Gastroesophageal sphincter (tissue), 4 donors: ENCODE measurements at regions not wholly inside any gene's neighbourhood (a gene's known extent, or its start where the extent isn't known, plus 50 kb on each side); places are given as distances from the start of the nearest gene placed in this dataset.

Source experiments
- ATAC-seq: fragments of 150-250 bp; one replicate; pipeline ENCODE4 v1.9.1; 2016; ENCODE audit warnings: mild to moderate bottlenecking, moderate library complexity
- H3K27ac ChIP-seq, 4 donors: fragments of 200-600 bp; sonication (generic) in 3 of 4; 1 replicate in 3 of 4; 2 replicates in 1 of 4; pipeline ENCODE4 v1.5.1; 2016 to 2019
- H3K27me3 ChIP-seq: fragments of 200-600 bp; sonication (generic); one replicate; pipeline ENCODE4 v1.5.1; 2019
- H3K36me3 ChIP-seq, 2 donors: fragments of 200-600 bp; sonication (generic); one replicate each; pipeline ENCODE4 v1.5.1; 2019; ENCODE audit warnings: control low read depth in 1 of 2
- H3K4me1 ChIP-seq, 3 donors: fragments of 200-600 bp; sonication (generic); 1 replicate in 2 of 3; 2 replicates in 1 of 3; pipeline ENCODE4 v1.5.1; 2016 to 2019; ENCODE audit warnings: control low read depth in 2 of 3
- H3K4me3 ChIP-seq, 2 donors: fragments of 200-600 bp; sonication (generic); one replicate each; pipeline ENCODE4 v1.5.1; 2019; ENCODE audit warnings: mild to moderate bottlenecking in 1 of 2, moderate library complexity in 1 of 2
- H3K9me3 ChIP-seq, 3 donors: fragments of 200-600 bp; sonication (generic); one replicate each; pipeline ENCODE4 v1.5.1; 2017 to 2019; ENCODE audit warnings: control low read depth in 2 of 3
- EP300 ChIP-seq: sonication (generic); formaldehyde crosslinking; IDR thresholded peaks from one replicate; pipeline ENCODE4 v1.6.1; 2017; ENCODE audit warnings: antibody characterized with exemption, mild to moderate bottlenecking
- POLR2A ChIP-seq, 2 donors: fragments of 450-650 bp; IDR thresholded peaks; one replicate each; pipeline ENCODE4 v1.6.1; 2017; ENCODE audit warnings: antibody characterized with exemption in 2 of 2, mild to moderate bottlenecking in 2 of 2, moderate library complexity in 1 of 2
- POLR2AphosphoS5 ChIP-seq: sonication (generic); formaldehyde crosslinking; IDR thresholded peaks from one replicate; pipeline ENCODE4 v1.6.1; 2017; ENCODE audit warnings: antibody characterized with exemption
- WGBS, 2 donors: methylation state at CpG; one replicate each; pipeline ENCODE4 v1.1.5; 2018; ENCODE audit warnings: low coverage in 1 of 2; 5-methylcytosine and 5-hydroxymethylcytosine counted together
- TF ChIP-seq, protein P1 (sequence below), 4 experiments: fragments of 200-600 bp in 2 of 4; fragments of 450-650 bp in 2 of 4; sonication (generic) in 1 of 4; IDR thresholded peaks; one replicate each; pipeline ENCODE4 v1.5.1; 2017 to 2019; ENCODE audit warnings: antibody characterized with exemption in 4 of 4, mild to moderate bottlenecking in 2 of 4, moderate library complexity in 2 of 4

DNA sequence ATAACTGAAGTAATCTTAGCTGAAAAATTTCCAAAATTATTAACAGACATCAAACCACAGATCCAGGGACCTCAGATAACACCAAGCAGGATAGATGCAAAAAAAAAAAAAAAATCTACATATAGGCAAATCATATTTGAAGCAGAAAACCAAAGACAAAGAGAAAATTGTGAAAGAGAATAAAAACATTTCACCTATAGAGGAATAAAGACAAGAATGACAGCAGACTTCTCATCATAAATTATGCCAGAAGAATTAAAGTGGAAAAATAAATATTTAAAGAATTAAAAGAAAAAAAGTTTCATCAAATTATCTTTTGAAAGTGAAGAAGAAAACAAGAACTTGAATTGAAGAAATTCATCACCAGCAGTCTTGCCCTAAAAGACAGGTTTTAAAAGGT lies 467.5 kb downstream of the GPAM start:
- ATAC-seq: no peak

DNA sequence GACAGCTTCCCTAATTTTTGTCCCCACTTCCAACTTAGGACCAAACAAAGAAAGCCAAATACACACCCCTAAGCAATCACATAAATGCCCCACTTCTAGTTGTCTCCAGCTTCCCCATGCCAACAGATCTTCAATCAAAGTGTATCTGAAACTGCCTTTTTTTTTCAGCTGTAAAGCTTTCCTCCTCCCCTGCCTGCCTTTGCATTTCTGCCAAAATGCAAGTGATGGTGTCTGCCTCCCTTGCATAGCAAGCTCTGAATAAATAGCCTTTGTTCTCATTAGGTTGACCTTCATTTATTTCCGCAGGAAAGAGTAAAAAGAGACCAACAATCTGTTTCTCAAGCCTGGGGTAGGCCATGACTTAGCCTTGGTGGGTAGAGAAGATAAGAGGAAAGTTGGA lies 459.4 kb downstream of the GPAM start:
- no peak overlapping the region for H3K27ac ChIP-seq
- no peaks in the 10 kb centered on the region for H3K9me3 ChIP-seq
- 43 to 60% methylated on average over 1 of the region's 1 CpG for WGBS, 2 donors
- no peaks in the 10 kb centered on the region for H3K36me3 ChIP-seq
- ATAC-seq: no peak
- no peak overlapping the region for H3K4me3 ChIP-seq
- TF ChIP-seq EP300: no peak
- TF ChIP-seq POLR2A (IDR thresholded peaks at IDR 0.05): no peak
- TF ChIP-seq POLR2AphosphoS5: no peak
- TF ChIP-seq, protein P1, sequence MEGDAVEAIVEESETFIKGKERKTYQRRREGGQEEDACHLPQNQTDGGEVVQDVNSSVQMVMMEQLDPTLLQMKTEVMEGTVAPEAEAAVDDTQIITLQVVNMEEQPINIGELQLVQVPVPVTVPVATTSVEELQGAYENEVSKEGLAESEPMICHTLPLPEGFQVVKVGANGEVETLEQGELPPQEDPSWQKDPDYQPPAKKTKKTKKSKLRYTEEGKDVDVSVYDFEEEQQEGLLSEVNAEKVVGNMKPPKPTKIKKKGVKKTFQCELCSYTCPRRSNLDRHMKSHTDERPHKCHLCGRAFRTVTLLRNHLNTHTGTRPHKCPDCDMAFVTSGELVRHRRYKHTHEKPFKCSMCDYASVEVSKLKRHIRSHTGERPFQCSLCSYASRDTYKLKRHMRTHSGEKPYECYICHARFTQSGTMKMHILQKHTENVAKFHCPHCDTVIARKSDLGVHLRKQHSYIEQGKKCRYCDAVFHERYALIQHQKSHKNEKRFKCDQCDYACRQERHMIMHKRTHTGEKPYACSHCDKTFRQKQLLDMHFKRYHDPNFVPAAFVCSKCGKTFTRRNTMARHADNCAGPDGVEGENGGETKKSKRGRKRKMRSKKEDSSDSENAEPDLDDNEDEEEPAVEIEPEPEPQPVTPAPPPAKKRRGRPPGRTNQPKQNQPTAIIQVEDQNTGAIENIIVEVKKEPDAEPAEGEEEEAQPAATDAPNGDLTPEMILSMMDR (IDR thresholded peaks at IDR 0.05): no peak
- H3K27me3 ChIP-seq: no peaks in the 10 kb centered on the region
- no peaks in the 10 kb centered on the region for H3K4me1 ChIP-seq

More for the DNA sequence above, 467.5 kb downstream of the GPAM start:
- no peaks in the 10 kb centered on the region for H3K36me3 ChIP-seq
- H3K4me1 ChIP-seq: no peaks in the 10 kb centered on the region
- no peak for TF ChIP-seq POLR2AphosphoS5
- TF ChIP-seq EP300: no peak
- TF ChIP-seq, protein P1 (IDR thresholded peaks at IDR 0.05): no peak
- TF ChIP-seq POLR2A (IDR thresholded peaks at IDR 0.05): no peak
- H3K27me3 ChIP-seq: no peaks in the 10 kb centered on the region
- no peak overlapping the region for H3K4me3 ChIP-seq
- peaks cover 0 to 45% (median 0%) of the 10 kb centered on the region in 3 donors for H3K9me3 ChIP-seq
- no peak overlapping the region for H3K27ac ChIP-seq

DNA sequence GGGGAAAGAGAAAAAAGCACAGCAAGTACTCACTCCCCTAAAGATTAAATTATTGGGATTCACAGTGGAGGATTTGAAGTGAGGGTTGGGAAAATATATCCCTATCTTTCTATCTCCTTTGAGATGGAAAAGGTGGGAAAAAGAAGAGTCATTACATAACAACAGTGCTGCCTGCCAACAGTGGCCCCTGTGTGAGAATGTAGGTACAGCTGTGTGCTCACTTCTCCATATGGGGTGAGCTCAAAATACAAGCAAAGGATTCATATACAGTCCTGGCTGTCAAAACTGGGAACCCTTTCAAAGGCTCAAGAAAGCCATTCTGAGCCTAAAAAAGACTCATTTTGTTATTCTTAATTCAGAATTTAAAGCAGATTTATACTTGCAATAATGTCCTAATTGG lies 458.5 kb downstream of the GPAM start:
- no peak for ATAC-seq
- H3K9me3 ChIP-seq: peaks cover 0 to 6% (median 0%) of the 10 kb centered on the region in 3 donors
- no peak overlapping the region for H3K4me3 ChIP-seq
- no peak for TF ChIP-seq POLR2A (IDR thresholded peaks at IDR 0.05)
- TF ChIP-seq POLR2AphosphoS5: no peak
- TF ChIP-seq, protein P1 (IDR thresholded peaks at IDR 0.05): no peak
- TF ChIP-seq EP300: no peak
- H3K27me3 ChIP-seq: no peaks in the 10 kb centered on the region
- no peaks in the 10 kb centered on the region for H3K4me1 ChIP-seq
- no peak overlapping the region for H3K27ac ChIP-seq
- H3K36me3 ChIP-seq: no peaks in the 10 kb centered on the region

DNA sequence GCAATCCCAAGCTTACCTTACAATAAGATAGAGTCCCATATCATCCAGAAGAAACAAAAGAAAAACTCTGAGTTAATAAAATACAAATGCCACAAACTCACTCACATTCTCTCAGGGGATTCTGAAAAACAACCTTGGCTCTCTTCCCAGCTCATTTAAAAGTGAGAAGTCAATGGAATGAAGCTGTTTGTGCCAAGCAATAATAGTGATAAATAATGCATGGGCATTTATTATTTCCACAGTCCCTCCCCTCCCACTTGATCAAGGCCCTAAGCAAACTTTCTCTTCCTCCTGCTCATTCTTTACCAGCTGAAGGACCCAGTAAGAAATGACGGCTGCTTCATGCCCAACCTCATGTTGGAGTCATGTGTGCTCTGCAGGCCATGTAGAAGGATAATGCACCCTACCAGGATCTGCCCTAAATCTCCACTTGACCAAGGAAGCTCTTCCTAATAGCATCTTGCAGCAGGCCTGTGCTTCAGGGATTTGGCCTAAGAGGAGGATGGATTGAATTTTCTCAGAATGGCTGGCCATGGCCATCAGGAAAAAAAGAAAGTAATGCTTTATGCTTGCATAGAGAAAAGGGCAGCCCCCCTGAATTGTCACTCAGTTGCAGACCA lies 451.3 kb downstream of the GPAM start:
- H3K9me3 ChIP-seq: peaks cover 0 to 6% (median 0%) of the 10 kb centered on the region in 3 donors
- H3K27me3 ChIP-seq: no peaks in the 10 kb centered on the region
- no peak overlapping the region for H3K27ac ChIP-seq
- WGBS, 2 donors: 89% methylated on average over 1 of the region's 1 CpG; no CpG with 5 or more reads in 1 of the 2 donors
- H3K4me1 ChIP-seq: no peaks in the 10 kb centered on the region
- H3K4me3 ChIP-seq: no peak overlapping the region
- no peak for ATAC-seq
- TF ChIP-seq POLR2AphosphoS5: no peak
- TF ChIP-seq, protein P1 (IDR thresholded peaks at IDR 0.05): no peak
- no peak for TF ChIP-seq POLR2A (IDR thresholded peaks at IDR 0.05)
- TF ChIP-seq EP300: no peak
- no peaks in the 10 kb centered on the region for H3K36me3 ChIP-seq

DNA sequence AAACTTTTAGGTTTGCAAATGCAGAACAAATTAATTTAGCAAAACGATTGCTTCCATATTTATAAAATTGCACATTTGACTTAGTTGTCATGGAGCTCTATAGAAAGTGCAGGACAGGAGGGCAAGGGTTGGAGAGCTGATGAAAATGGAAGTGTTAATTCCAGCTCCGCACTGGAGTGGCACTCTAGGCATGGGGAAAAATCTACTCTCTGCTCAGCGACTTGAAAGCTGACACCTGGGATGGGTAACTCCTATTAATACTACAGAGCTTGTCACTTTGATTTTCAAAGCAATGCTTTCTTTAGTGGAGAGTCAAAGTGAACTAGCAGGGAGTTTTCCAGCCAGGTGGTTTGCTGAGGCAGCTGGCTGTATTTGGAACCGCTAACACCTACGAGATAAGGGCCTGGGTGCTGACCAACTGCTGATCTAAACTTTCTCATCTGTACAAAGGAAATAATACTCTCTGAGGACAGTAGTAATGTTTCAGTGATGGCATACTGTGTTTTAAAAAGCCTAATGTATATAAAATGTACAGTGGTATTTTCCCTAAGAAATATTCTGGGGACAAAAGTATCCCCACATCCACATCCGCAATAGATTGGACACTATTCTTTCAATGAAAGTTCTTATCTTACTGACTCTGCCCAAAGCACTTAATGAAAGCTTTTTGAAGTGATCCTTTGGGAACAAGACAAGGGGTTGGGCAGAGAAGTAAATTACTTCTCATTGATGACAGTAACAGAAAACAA lies 444.3 kb downstream of the GPAM start:
- Histone ChIP-seq H3K27me3 (no peaks in the 10 kb centered on the region), H3K4me3 (no peak overlapping the region), H3K4me1 (no peaks in the 10 kb centered on the region), H3K27ac (no peak overlapping the region), H3K36me3 (no peaks in the 10 kb centered on the region), H3K9me3 (no peaks in the 10 kb centered on the region)
- TF ChIP-seq POLR2A (IDR thresholded peaks at IDR 0.05) (no peak), POLR2AphosphoS5 (no peak), EP300 (no peak)
- TF ChIP-seq, protein P1 (IDR thresholded peaks at IDR 0.05): no peak
- 30 to 42% methylated on average over 6 of the region's 6 CpGs for WGBS, 2 donors
- ATAC-seq: no peak
